SH-SY5Y (cell line): ENCODE measurements at regions not wholly inside any gene's neighbourhood (a gene's known extent, or its start where the extent isn't known, plus 50 kb on each side); places are given as distances from the start of the nearest gene placed in this dataset.

Experiments used
- GATA2 ChIP-seq: IDR thresholded peaks from 2 replicates; pipeline ENCODE4 v1.6.1; 2011; ENCODE audit warnings: mild to moderate bottlenecking, low read depth, low read length
- GATA3 ChIP-seq: IDR thresholded peaks from 2 replicates; pipeline ENCODE4 v1.6.1; 2011; ENCODE audit warnings: low read depth, mild to moderate bottlenecking, low read length, moderate library complexity

DNA sequence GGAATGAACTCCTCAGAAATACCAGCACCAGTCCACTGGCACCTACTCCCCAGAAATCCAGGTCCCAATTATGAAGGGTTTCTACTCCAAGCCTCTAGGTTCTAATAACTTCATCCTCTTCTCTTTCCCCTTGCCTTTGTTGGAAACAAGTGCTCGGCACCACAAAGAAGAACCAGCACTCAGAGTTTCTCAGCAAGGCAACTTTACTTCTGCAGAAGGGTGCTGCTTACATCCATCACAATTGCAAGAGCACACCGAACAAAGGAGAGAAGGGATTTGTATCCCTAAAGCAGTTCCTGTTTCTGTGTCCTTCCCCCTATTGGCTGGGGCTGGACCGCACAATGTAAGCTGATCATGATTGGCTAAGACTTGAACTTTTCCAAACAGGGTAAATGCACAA, 74.2 kb upstream of the GNG2 start:
- TF ChIP-seq GATA3 (no peak), GATA2 (no peak)
